ENCODE measurements at regions not wholly inside any gene's neighbourhood (a gene's known extent, or its start where the extent isn't known, plus 50 kb on each side); places are given as distances from the start of the nearest gene placed in this dataset.

GRCh38 chr11:128057786-128058395, 529.5 kb downstream of the ETS1 start:
- Mint-ChIP-seq H3K9me3 (no peaks in the 10 kb centered on the region), H3K4me3 (no peak overlapping the region), H3K36me3 (no peaks in the 10 kb centered on the region), H3K4me1 (peaks cover 24% of the 10 kb centered on the region), H3K27ac (no peak overlapping the region)
- ATAC-seq, result no peak
- no peak for DNase-seq (ENCODE audit: low spot score in 2 of 2)

DNA sequence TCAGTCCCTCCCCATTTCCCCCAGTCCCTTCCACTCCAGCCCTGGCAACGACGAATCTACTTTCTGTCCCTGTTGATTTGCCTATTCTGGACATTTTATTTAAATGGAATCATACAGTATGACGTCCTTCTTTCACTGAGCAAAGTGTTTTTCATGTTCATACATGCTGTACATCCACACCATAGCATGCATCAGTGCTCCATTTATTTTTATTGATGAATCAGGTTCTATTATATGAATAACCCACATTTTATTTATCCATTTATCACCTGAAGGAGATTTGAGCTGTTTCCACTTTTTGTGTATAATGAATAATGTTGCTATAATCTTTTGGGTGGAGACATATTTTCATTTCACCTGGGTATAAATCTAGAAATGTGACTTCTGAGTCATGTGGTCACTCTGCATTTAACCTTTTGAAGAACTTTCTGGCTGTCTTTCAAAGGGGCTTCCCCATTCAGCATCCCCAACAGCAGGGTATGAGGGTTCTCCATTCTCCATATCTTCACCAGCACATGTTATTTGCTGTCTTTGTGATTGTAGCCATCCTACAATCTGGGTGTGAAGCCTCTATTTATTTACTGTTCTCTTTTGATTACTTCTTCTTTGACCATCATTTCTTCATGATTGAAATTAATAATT, 531.7 kb downstream of the ETS1 start:
- ATAC-seq, result no peak

GRCh38 chr11:128053981-128054931, 533.1 kb downstream of the ETS1 start:
- Mint-ChIP-seq H3K36me3 (no peaks in the 10 kb centered on the region), H3K9me3 (no peaks in the 10 kb centered on the region), H3K4me1 (peaks cover 55% of the 10 kb centered on the region), H3K4me3 (peak overlapping the region; percentile 74), H3K27ac (peak overlapping the region; percentile 94)
- DNase-seq (ENCODE audit: low spot score in 2 of 2) (no peak), ATAC-seq (peak; percentile 46)

More for the DNA sequence above, 531.7 kb downstream of the ETS1 start:
- no peaks in the 10 kb centered on the region for H3K9me3 Mint-ChIP-seq
- peaks cover 41% of the 10 kb centered on the region for H3K4me1 Mint-ChIP-seq
- H3K27ac Mint-ChIP-seq, result no peak overlapping the region
- no peaks in the 10 kb centered on the region for H3K36me3 Mint-ChIP-seq
- no peak overlapping the region for H3K4me3 Mint-ChIP-seq
- DNase-seq (ENCODE audit: low spot score in 2 of 2), result no peak

GRCh38 chr11:128052912-128053641, 534.3 kb downstream of the ETS1 start:
- Mint-ChIP-seq H3K4me3 (peak overlapping the region; percentile 74), H3K9me3 (no peaks in the 10 kb centered on the region), H3K4me1 (peaks cover 62% of the 10 kb centered on the region), H3K36me3 (peaks cover 6% of the 10 kb centered on the region), H3K27ac (peak overlapping the region; percentile 94)
- no peak for DNase-seq (ENCODE audit: low spot score in 2 of 2)
- peak; percentile 81 for ATAC-seq

GRCh38 chr11:128048121-128048520, 539.2 kb downstream of the ETS1 start:
- DNase-seq (ENCODE audit: low spot score in 2 of 2), result no peak
- Mint-ChIP-seq H3K4me3 (no peak overlapping the region), H3K36me3 (peaks cover 6% of the 10 kb centered on the region), H3K27ac (no peak overlapping the region), H3K4me1 (peaks cover 67% of the 10 kb centered on the region), H3K9me3 (peaks cover 2% of the 10 kb centered on the region)
- ATAC-seq, result no peak

DNA sequence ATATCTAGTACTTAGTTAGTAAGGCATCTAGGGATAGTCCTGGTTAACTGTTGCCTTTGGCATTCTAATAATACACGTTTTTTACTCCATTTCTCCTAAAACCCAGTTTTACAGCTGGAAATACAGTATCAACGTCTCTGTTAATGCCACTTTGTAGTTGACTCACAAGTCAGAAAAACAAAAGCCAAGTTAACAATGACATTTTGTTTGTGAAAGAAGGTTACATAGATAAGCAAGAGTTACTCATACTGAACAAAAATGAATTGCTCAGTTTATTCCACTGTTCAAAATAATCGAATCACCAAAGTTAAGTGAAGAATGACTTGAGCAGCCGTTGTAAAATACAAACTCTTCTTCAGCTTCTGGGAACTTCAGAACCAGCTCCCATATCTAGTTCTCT, 540.3 kb downstream of the ETS1 start:
- H3K9me3 Mint-ChIP-seq, result peaks cover 2% of the 10 kb centered on the region
- no peak overlapping the region for H3K27ac Mint-ChIP-seq
- H3K4me1 Mint-ChIP-seq, result peaks cover 69% of the 10 kb centered on the region
- H3K36me3 Mint-ChIP-seq, result peaks cover 6% of the 10 kb centered on the region
- DNase-seq (ENCODE audit: low spot score in 2 of 2) (no peak), ATAC-seq (peak; percentile 52)
- H3K4me3 Mint-ChIP-seq, result no peak overlapping the region

- Mint-ChIP-seq H3K27ac (no peak overlapping the region), H3K4me3 (no peak overlapping the region), H3K36me3 (peaks cover 6% of the 10 kb centered on the region), H3K4me1 (peaks cover 64% of the 10 kb centered on the region), H3K9me3 (peaks cover 2% of the 10 kb centered on the region)
- ATAC-seq, result no peak
- no peak for DNase-seq (ENCODE audit: low spot score in 2 of 2)
Observed at GRCh38 chr11:128046213-128046612, 541.1 kb downstream of the ETS1 start.

DNA sequence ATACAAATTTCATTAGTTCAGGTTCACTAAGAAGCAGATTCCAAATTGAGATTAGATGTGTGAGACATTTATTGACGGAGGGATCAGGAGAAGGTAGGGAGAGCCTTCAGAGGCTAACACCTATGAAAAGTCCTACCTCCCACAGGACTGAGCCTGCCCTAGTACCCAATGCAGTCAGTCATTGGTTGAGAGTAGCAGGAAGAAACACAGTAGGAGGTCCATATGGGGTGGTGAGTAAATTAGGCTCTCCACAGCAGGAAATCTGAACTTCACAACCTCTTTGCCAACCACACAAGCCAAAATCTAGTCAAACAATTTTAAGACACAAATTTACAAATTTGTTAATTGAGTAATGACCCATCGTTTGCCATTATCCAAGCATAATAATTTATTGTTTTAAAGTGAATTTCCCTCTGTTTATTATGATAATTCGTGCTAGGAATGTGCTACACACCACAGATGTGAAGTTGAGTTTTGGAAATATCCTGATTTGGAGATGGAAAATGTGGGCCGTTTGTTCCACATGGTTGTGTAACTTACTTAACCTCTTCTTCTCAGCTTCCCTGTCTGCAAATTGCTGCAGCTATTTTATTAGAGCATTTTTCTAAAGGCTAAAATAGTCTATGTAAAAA, 542.1 kb downstream of the ETS1 start:
- Mint-ChIP-seq H3K4me1 (peaks cover 54% of the 10 kb centered on the region), H3K27ac (no peak overlapping the region), H3K36me3 (peaks cover 6% of the 10 kb centered on the region), H3K4me3 (no peak overlapping the region), H3K9me3 (peaks cover 2% of the 10 kb centered on the region)
- ATAC-seq (peak; percentile 81), DNase-seq (ENCODE audit: low spot score in 2 of 2) (no peak)

DNA sequence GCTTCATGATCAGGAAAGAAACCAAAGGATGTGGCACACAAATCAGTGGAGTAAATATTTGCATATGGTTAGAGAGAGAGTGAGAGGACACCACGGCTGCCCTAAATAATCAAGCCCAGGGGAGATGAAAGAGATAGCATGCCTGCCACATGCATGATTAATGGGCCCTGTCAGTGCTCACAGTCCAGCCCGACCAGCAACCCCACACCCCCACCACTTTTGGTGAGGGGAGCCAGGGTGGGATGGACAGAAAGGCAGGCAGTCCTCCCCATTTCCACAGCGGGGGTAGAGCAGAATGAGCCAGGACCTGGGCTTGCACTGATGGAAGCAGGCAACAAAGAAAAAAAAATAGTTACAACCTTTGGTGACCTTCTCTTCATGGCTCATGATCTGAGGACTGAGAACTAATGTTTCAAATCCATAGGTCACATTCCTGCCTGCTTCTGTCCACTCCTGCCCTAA, 545.0 kb downstream of the ETS1 start:
- no peaks in the 10 kb centered on the region for H3K36me3 Mint-ChIP-seq
- H3K4me1 Mint-ChIP-seq, result peaks cover 36% of the 10 kb centered on the region
- peak overlapping the region; percentile 43 for H3K4me3 Mint-ChIP-seq
- DNase-seq (ENCODE audit: low spot score in 2 of 2), result no peak
- H3K9me3 Mint-ChIP-seq, result peaks cover 2% of the 10 kb centered on the region
- no peak overlapping the region for H3K27ac Mint-ChIP-seq
- ATAC-seq, result no peak

DNA sequence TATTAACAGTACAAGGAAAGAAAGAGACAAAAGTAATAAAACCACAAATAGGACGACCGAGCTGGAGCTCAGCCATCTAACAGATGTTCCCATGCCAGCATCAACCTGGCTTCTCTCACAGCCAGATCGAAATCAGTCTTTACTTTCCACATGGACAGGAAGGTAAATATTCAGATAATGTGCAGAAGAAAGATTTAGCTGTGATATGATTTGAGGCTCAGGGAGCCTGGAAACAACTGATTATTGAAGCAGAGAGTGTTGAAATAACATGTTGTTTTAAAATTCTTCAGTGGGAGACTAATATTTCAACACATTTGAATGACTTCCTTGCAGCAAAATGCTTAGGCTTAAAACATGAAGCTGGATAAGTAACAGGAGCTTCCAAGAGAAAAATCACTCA, 546.8 kb downstream of the ETS1 start:
- H3K36me3 Mint-ChIP-seq, result no peaks in the 10 kb centered on the region
- H3K4me1 Mint-ChIP-seq, result peaks cover 32% of the 10 kb centered on the region
- no peak overlapping the region for H3K4me3 Mint-ChIP-seq
- ATAC-seq (no peak), DNase-seq (ENCODE audit: low spot score in 2 of 2) (no peak)
- H3K27ac Mint-ChIP-seq, result no peak overlapping the region
- H3K9me3 Mint-ChIP-seq, result peaks cover 2% of the 10 kb centered on the region

- H3K4me1 Mint-ChIP-seq, result peaks cover 20% of the 10 kb centered on the region
- H3K27ac Mint-ChIP-seq, result peak overlapping the region; percentile 79
- DNase-seq (ENCODE audit: low spot score in 2 of 2) (peak; percentile 33 to 84), ATAC-seq (peak; percentile 96)
- H3K36me3 Mint-ChIP-seq, result no peaks in the 10 kb centered on the region
- peaks cover 2% of the 10 kb centered on the region for H3K9me3 Mint-ChIP-seq
- no peak overlapping the region for H3K4me3 Mint-ChIP-seq
Observed at GRCh38 chr11:128039140-128040021, 548.0 kb downstream of the ETS1 start.

- no peaks in the 10 kb centered on the region for H3K4me1 Mint-ChIP-seq
- no peak overlapping the region for H3K4me3 Mint-ChIP-seq
- H3K27ac Mint-ChIP-seq, result no peak overlapping the region
- H3K36me3 Mint-ChIP-seq, result no peaks in the 10 kb centered on the region
- ATAC-seq (peak; percentile 22), DNase-seq (ENCODE audit: low spot score in 2 of 2) (no peak)
- no peaks in the 10 kb centered on the region for H3K9me3 Mint-ChIP-seq
Observed at GRCh38 chr11:128036556-128037093, 550.7 kb downstream of the ETS1 start.

DNA sequence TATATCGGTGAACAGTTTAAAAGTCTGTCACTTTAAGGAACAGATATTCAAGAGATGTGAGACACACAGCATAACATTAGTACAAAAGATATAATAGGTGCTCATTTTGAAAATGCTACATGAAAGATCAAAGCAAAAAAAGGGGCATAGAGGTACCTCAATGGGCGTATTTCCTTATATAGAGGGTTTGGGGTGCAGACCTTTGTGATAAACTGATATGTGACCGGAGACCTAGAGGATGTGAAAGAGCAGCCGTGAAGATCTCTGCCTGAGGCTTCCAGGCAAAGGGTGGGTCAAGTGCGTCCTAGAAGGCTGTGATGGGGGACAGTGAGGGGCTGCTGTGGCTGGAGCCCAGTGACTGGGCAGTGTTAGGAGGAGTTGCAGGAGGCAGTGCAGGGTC, 551.4 kb downstream of the ETS1 start:
- H3K27ac Mint-ChIP-seq, result no peak overlapping the region
- ATAC-seq, result no peak

More for the DNA sequence above, 551.4 kb downstream of the ETS1 start:
- H3K9me3 Mint-ChIP-seq, result no peaks in the 10 kb centered on the region
- DNase-seq (ENCODE audit: low spot score in 2 of 2), result no peak
- H3K4me3 Mint-ChIP-seq, result no peak overlapping the region
- H3K36me3 Mint-ChIP-seq, result no peaks in the 10 kb centered on the region
- H3K4me1 Mint-ChIP-seq, result peaks cover under 1% of the 10 kb centered on the region
